ENCODE measurements at regions not wholly inside any gene's neighbourhood (a gene's known extent, or its start where the extent isn't known, plus 50 kb on each side); places are given as distances from the start of the nearest gene placed in this dataset.

- ChIA-PET CTCF (no interaction called here), POLR2A (no interaction called here)
- Mint-ChIP-seq H3K4me1 (ENCODE audit: low read depth) (no peaks in the 10 kb centered on the region), H3K36me3 (ENCODE audit: low read depth) (no peaks in the 10 kb centered on the region), H3K4me3 (no peak overlapping the region), H3K27me3 (no peaks in the 10 kb centered on the region), H3K9me3 (peaks cover 6% of the 10 kb centered on the region), H3K27ac (no peak overlapping the region)
- Histone ChIP-seq H3K27ac (ENCODE audit: low read depth in 1 of 2, low read length in 2 of 2) (no peak overlapping the region), H3K27me3 (ENCODE audit: control insufficient read depth in 1 of 2, insufficient read depth in 2 of 2, low read length in 2 of 2) (no peaks in the 10 kb centered on the region), H3K9me3 (ENCODE audit: control insufficient read depth in 1 of 2, insufficient read depth in 1 of 2, low read length in 2 of 2) (no peaks in the 10 kb centered on the region), H3K36me3 (ENCODE audit: insufficient read depth, low read length) (no peaks in the 10 kb centered on the region), H3K4me3 (ENCODE audit: low read length) (no peak overlapping the region), H3K4me1 (ENCODE audit: insufficient read depth, low read length) (no peaks in the 10 kb centered on the region)
- DNase-seq: no peak
- no peak for ATAC-seq (ENCODE audit: poor library complexity)
- intact Hi-C loops (cut with DNase I, micrococcal nuclease): no loop called here
- no peak for TF ChIP-seq CTCF (IDR thresholded peaks at IDR 0.05)
Observed at GRCh38 chr4:84298023-84298718, 200.9 kb downstream of the NKX6-1 start.

- no peaks in the 10 kb centered on the region for H3K4me1 Mint-ChIP-seq (ENCODE audit: low read depth)
- DNase-seq (no peak), ATAC-seq (ENCODE audit: poor library complexity) (no peak)
- Histone ChIP-seq H3K27me3 (ENCODE audit: control insufficient read depth in 1 of 2, insufficient read depth in 2 of 2, low read length in 2 of 2) (no peaks in the 10 kb centered on the region), H3K9me3 (ENCODE audit: control insufficient read depth in 1 of 2, insufficient read depth in 1 of 2, low read length in 2 of 2) (peaks cover 0 to 4% of the 10 kb centered on the region in 2 experiments), H3K36me3 (ENCODE audit: insufficient read depth, low read length) (no peaks in the 10 kb centered on the region), H3K4me1 (ENCODE audit: insufficient read depth, low read length) (no peaks in the 10 kb centered on the region), H3K4me3 (ENCODE audit: low read length) (no peak overlapping the region), H3K27ac (ENCODE audit: low read depth in 1 of 2, low read length in 2 of 2) (no peak overlapping the region)
- CTCF ChIA-PET: no interaction called here
- intact Hi-C loops (cut with DNase I, micrococcal nuclease): no loop called here
- peaks cover 12% of the 10 kb centered on the region for H3K9me3 Mint-ChIP-seq
- POLR2A ChIA-PET: no interaction called here
- no peak overlapping the region for H3K27ac Mint-ChIP-seq
- no peak overlapping the region for H3K4me3 Mint-ChIP-seq
- no peaks in the 10 kb centered on the region for H3K36me3 Mint-ChIP-seq (ENCODE audit: low read depth)
- H3K27me3 Mint-ChIP-seq: no peaks in the 10 kb centered on the region
- TF ChIP-seq CTCF (IDR thresholded peaks at IDR 0.05): no peak
Observed at GRCh38 chr4:84291969-84292368, 207.1 kb downstream of the NKX6-1 start.

GRCh38 chr4:84286048-84286447 is 213.0 kb downstream of the NKX6-1 start:
- Histone ChIP-seq H3K27ac (ENCODE audit: low read depth in 1 of 2, low read length in 2 of 2) (no peak overlapping the region), H3K27me3 (ENCODE audit: control insufficient read depth in 1 of 2, insufficient read depth in 2 of 2, low read length in 2 of 2) (no peaks in the 10 kb centered on the region), H3K4me3 (ENCODE audit: low read length) (no peak overlapping the region), H3K4me1 (ENCODE audit: insufficient read depth, low read length) (no peaks in the 10 kb centered on the region), H3K36me3 (ENCODE audit: insufficient read depth, low read length) (no peaks in the 10 kb centered on the region), H3K9me3 (ENCODE audit: control insufficient read depth in 1 of 2, insufficient read depth in 1 of 2, low read length in 2 of 2) (peaks cover 0 to 6% of the 10 kb centered on the region in 2 experiments)
- Mint-ChIP-seq H3K27me3 (no peaks in the 10 kb centered on the region), H3K36me3 (ENCODE audit: low read depth) (no peaks in the 10 kb centered on the region), H3K9me3 (peaks cover 12% of the 10 kb centered on the region), H3K4me1 (ENCODE audit: low read depth) (no peaks in the 10 kb centered on the region), H3K4me3 (no peak overlapping the region), H3K27ac (no peak overlapping the region)
- POLR2A ChIA-PET: no interaction called here
- intact Hi-C loops (cut with DNase I, micrococcal nuclease): no loop called here
- CTCF ChIA-PET: no interaction called here
- ATAC-seq (ENCODE audit: poor library complexity) (no peak), DNase-seq (no peak)
- no peak for TF ChIP-seq CTCF (IDR thresholded peaks at IDR 0.05)
